B cell (primary cell): ENCODE measurements at regions not wholly inside any gene's neighbourhood (a gene's known extent, or its start where the extent isn't known, plus 50 kb on each side); places are given as distances from the start of the nearest gene placed in this dataset.

Experiments used
- CTCF ChIP-seq: fragments of 200-600 bp; IDR thresholded peaks from one replicate; pipeline ENCODE4 v1.8.0; 2022; ENCODE audit warnings: antibody characterized with exemption, mild to moderate bottlenecking
- EZH2 ChIP-seq: IDR thresholded peaks from 2 replicates; pipeline ENCODE4 v1.6.1; 2012; ENCODE audit warnings: borderline replicate concordance, low read depth, mild to moderate bottlenecking, moderate library complexity, low read length; ENCODE audit not compliant: insufficient read depth, poor library complexity, severe bottlenecking

DNA sequence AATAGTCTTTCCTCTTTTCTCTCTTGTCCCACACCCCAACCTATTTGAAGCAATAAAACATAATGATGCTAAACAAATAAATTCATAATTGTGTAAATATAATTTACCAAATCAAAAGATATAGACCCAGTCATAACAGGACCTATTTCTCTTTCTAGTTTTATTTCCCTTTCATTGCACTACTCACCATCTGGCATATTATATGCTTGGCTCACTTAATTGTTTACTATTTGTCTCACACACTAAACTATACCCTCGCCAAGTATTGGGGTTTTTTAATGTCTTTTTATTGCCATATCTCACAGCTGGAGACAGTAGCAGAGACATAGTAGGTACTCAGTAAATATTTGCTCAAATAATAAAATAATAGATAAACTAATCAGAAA lies 597.5 kb upstream of the PCDH15 start:
- TF ChIP-seq CTCF (no peak), EZH2 (no peak)
